HG02938 (cell line): ENCODE measurements at regions not wholly inside any gene's neighbourhood (a gene's known extent, or its start where the extent isn't known, plus 50 kb on each side); places are given as distances from the start of the nearest gene placed in this dataset.

Source experiments
- ATAC-seq: cut with Tn5 transposase; IDR thresholded peaks from one replicate; pipeline ENCODE4 v1.9.1; 2021; ENCODE audit warnings: mild to moderate bottlenecking, moderate library complexity; ENCODE audit not compliant: unreplicated experiment

DNA sequence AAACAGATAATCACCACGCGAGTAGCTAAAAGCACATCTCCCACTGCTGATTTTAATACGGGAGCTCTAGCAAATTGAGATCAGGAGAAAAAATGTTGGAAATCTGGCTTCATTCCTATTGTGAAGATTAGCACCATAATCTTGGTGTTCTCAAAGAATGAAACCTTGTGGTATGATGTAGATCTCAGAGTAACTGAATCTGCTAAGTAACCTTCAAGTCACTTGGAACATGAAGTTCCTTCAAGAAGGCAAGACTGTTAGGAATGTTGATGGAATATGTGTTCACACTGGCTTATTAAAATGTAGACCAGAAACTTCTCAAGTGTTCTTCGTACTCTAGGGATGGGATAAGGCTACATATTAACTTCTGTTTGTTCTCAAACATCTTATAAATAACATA lies 117.4 kb upstream of the CHRM3 start:
- no peak for ATAC-seq

DNA sequence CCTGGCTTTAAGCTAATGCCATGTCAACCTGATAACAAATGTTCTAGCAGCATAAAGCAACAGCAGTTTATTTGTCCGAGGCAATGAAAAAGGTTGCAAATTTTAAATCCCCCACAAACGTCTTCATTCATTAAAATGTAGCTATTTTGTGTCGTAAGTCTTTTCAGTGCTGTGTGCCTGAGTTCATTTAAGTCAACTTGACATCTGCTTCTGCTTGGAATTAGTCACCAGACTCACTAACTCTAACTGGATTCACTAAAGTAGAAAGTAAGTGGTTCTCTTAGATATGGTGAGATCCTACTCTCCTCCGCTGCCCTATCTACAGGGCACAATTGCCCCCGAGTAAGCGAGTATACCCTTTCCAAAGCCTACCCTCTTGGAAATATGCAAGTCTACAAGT lies 118.4 kb upstream of the CHRM3 start:
- ATAC-seq = no peak

DNA sequence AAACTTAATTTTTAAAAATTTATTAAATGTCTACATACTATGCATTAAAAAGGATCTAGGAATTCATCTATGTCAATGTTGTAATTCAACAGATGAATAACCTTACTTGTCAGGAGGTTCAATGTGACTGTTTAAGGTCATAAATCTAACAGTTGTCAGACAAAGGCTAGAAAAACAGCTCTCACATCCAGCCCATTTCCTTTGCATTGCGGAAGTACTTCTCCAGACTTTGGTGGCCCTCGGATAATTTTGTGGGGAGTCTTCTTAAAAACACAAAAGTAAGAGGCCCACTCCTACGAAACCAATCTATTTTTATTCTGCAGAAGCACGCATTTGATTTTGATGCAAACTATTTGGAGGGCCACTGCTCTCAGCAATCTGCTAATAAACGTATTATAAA lies 122.6 kb upstream of the CHRM3 start:
- no peak for ATAC-seq

DNA sequence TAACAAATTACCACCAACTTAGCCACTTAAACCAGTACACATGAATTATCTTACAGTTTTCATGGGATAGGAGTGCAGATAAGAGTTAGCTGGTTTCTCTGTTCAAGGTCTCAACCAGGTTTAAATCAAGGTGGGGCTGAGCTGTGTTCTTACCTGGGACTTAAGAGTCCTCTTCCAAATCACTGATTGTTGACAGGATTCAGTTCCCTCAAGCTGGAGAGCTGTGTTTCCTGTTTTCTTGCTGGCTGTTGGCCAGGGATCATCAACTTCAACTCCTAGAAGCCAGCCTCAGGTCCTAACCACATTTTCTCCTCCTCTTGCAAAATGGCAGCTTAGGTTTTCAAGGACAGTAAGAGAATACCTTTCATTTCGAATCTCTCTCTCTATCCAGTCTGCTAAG lies 123.8 kb upstream of the CHRM3 start:
- no peak for ATAC-seq

DNA sequence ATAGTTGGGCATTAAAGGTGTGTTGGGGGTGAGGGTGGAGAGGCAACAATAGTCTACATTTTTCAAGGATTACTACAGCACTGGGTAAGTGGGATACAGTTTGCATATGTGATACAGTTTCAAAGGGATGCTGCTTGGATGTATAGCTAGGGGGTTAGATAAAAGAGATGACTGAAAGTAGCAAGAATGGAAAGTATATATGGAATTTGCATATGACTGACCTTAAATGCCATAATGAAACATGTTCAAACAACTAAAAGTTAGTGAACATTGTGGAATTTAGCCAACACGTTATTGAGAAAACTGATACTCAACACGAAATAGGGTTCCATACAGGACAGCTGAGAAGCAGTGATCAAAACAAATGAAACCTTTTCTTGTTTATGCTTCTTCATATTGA lies 124.8 kb upstream of the CHRM3 start:
- ATAC-seq = no peak

DNA sequence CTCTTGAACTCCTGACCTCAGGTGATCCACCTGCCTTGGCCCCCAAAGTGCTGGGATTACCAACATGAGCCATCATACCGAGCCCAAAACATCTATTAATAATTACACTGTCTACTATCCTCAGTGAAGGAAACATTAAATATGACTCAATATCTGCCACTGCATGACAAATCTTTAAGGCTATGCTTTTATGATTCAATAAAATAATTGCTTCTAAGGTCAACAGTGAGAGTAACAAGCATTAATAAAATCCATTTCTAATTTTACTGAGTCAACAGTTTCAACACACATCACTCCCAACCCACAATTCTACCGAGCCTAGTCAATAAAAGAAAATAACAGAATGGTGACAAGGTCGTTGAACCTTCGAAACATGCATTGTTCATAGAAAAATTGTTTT lies 125.5 kb upstream of the CHRM3 start:
- no peak for ATAC-seq

DNA sequence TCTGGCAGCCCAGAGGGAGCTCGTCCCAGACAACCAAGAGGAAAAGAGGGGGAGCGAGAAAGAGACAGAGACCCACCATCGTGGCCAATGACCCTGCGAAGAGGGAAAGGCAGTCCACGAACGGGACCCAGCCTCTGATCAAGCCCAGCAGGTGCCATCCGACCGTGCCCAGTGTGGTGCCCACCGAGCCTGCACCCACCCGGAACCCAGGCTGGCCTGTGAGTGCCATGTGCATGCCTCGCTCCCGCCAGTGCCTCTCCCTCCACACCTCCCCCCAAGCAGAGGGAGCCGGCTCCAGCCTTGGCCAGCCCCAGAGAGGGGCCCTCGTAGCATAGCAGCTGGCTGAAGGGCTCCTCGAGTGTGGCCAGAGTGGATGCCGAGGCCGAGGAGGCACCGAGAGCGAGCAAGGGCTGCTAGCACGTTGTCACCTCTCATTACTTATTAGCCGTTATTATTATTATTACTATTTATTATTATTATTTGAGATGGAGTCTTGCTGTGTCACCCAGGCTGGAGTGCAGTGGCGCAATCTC lies 130.7 kb upstream of the CHRM3 start:
- ATAC-seq = no peak

DNA sequence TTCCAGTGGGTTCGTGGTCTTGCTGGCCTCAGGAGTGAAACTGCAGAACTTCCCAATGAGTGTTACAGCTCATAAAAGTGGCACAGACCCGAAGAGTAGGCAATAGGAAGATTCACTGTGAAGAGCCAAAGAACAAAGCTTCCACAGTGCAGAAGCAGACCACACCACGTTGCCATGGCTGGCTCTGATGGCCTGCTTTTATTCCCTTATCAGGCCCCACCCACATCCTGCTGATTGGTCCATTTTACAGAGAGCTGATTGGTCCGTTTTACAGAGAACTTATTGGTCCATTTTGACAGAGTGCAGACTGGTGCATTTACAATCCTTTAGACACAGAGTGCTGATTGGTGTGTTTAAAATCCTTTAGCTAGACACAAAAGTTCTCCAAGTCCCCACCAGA lies 131.4 kb upstream of the CHRM3 start:
- no peak for ATAC-seq

DNA sequence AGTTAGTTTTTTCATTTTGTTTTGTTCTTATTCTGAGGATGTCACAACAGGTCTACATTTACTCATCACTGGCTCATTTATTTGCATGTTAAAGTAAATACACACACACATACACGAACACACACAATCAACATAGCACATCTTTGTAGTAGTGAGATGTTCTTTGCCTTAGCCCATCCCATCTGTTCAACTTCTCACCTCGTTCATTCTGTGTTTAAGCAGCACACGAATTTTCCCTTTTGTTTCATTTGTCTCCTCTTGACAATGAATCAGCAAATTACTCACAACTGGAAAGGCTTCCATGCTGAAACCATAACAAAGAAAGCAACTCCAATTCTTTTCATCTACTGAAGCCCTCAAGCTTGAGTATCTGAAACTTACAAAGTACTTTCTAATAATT lies 133.3 kb upstream of the CHRM3 start:
- ATAC-seq = no peak

DNA sequence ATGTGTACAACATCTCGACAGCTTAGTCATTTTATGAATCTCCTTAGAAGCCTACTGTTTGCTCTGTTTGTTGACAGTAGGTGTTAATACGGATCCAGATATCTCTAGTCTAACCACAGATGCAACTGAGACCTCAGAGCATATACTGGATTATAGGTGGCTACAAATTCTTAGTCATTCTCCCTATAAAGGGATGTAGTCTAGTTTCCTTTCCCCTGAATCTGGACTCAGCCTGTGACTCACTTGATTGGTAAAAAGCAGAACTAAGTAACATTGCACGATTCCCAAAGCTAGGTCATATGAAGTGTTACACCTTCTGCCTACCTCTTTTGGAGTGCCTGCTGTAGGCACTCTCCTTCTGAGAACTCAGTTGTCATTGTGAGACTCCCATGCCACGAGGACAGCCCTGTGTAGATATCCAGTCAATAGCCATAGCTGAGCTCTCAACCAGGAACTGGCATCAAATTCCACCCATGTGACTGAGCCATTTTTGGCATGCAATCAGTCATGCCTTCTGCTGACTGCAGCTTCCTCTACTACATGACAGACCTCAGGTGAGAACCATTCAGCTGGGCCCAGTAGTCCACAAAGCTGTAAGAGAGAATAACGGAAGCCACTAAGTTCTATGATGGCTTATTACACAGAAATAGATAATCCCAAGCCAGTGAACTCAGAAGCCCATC lies 135.9 kb upstream of the CHRM3 start:
- no peak for ATAC-seq

DNA sequence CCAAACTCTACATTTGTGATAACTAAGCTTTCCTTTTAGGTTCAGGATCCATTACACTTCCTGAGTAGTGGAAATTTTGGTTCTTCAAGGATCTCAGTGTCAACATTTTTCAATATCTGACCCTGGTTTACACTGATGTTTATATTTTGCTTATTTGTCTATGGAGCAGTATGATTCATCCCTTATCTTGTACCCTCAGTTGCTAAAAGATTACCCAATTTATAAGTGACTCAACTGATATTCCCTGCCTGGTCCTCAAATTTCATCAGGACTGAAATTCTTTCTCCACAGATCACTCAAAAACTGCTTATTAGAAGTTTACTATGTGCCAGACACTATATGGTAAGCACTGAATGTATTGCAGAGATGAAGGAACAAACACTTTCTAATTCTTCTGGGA lies 139.1 kb upstream of the CHRM3 start:
- no peak for ATAC-seq

DNA sequence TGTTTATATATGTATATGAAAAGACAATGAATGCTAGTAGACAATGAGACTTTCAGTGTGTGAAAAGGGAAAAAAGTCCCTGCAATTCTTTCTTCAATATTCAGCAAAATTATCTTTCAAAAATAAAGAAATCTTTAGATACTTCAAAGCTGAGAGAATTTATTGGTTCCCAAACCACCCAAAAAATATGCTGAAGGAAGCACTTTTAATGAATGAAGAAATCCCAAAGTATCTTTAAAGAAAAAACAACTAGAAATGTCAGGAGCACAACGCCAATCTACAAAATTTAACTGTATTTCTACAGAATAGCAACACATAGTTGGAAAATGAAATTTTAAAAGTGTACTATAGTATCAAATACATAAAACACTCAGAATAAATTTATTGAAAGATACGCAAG lies 142.3 kb upstream of the CHRM3 start:
- no peak for ATAC-seq

DNA sequence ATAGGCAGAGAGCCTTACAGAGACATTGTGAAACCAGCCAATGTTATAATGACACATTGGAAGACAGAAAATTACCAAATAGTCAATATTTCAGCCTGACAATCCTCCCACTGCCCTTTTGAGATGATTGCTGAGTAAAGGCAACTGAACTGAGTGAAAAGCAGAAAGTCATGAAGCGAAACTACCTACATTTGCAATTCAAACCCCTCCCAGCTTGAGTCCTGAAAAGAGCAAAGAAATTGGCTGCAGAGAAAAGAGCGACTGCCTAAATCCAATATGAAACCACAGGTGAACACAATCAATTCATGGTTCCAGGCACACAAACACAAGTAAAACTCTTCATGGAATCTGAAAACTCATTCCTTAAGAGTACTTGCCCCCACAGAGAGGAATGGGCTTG lies 143.4 kb upstream of the CHRM3 start:
- ATAC-seq = no peak

DNA sequence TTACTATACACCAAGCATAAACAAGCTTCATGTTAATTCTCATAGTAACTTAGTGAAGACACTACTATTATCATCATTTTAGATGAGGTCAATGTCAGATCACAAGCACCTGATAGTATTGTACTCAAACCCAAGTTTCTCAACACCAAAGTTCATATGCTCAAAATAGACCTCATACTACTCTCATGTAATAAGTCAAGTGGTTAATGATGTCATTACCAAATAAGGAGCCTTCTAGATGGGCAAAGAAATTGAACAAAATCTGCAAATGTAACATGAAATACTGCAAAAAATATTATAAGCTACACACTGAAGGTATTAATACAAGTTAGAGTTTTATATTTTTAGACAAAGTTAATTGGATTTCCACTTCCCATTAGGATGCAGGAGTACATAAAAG lies 144.0 kb upstream of the CHRM3 start:
- ATAC-seq = no peak

DNA sequence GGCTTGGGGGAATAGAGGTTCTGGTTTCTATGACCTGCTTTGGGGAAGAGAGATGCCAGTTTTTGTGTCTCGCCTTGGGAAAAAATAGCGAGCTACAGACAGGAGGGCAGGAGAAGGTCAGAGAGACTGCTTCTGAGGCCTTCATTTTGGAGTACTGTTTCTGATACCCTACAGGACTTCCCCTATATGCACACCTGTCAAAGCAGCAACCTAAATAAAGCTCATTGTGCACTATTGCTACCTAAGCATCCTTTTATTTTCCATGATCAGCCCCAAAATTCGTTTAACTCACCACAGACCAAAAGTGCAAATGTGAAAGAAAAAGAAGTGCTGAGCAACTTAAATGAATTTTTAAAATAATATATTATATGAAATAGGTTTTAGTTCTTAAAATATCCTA lies 145.6 kb upstream of the CHRM3 start:
- ATAC-seq = no peak

DNA sequence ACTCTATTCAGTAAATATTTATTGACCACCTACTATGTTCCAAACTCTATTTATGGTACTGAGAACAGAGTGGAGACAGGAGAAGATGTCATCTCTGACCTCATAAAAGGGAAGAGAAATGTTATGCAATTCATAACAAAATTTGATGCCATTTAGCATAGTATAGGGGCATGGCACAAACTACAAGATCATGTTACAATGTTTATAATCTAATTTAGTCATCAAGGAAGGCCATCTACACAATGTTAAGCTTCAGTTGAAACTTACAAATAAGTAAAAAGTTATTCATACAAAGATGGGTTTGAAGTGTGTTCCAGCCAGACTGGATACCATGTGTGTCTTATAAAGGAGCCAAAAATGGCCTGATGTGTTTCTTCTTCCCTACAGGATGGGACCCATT lies 146.8 kb upstream of the CHRM3 start:
- no peak for ATAC-seq

DNA sequence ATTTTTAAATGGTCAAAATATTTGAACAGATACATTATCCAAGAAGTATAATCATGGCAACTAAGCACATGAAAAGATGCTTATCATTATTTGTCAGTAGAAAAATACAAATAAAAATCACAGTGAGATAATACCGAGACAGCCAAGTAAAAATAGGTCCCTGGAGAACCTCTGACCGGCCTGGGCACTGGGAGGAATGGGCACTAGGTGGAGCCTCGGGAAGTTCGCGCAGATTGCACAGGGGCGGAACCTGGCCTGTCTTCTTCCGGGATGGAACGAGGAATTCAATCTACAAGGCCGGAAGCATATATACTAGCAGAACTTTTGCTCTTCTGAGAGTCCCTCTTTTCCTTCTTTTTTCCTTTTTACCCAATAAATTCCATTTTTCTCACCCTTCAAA lies 148.5 kb upstream of the CHRM3 start:
- ATAC-seq = no peak

DNA sequence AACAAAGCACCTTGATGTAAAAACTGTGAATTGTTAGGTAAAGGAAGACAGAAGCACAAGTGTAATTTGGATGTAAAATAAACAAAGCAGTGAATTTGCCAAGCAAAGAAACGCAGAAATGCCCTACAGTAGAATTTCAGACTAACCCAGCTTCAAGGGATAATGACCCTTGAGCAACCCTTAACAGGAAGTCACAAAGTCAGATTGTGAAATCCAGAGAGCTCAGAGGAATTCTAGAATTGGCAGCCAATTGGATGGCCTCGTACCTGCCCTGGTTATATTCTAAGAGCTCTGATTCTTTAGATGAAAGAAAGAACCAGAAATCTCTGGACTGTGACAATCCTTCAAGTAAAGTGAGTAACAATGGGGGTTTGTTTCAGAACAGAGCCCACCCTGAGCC lies 152.7 kb upstream of the CHRM3 start:
- ATAC-seq = no peak

DNA sequence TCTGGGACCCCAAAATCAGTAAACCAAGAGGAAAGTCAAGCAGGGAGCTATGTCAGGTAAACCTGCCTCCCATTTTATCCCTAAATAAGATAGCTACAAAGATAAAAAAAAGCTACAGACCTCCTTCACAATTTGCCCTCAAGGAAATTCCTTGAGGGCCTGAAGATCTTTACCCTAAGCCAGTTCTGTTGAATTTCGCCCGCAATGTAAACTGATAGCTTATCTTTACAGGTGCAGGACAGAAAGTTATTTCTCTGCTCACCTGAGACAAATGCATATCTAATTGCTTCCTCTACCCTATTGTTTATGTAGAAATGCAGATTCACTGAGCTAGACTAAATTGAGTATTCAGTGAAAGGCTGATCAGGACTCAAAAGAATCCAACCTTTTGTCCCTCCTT lies 153.4 kb upstream of the CHRM3 start:
- ATAC-seq = no peak

DNA sequence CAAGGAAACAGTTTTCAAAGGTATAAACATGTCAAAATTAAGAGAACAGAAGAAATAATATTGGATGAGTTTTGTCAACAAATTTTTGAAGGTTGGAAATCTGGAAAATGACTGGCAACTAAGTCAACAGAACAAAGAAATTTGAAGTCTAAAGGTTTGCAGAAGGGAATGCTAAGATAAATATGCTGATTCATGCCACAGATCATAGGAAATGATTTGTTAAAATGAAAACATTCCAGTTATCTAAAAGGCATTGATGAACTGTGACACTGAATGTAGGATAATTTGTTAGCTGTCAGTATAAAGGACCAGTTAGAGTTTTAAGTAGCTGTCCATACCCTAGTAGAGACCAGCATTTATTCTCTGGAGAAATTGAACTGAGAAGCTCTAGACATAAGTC lies 157.9 kb upstream of the CHRM3 start:
- ATAC-seq = no peak

DNA sequence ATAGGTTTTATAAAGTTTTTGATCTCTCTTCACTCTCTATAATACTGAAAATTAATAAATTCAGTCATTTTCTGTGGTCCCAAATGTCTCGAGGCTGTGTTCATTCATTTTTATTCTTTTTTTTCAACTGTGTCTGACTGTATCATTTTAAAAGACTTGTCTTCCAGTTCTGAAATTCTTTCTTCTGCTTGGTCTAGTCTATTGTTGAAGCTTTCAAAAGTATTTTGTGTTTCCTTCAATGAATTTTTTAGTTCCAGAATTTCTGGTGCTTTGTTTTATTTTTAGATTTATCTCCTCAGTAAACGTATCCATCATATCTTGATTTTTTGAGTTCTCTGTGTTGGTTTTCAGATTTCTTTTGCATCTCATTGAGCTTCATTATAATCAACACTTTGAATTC lies 161.0 kb upstream of the CHRM3 start:
- ATAC-seq = no peak

DNA sequence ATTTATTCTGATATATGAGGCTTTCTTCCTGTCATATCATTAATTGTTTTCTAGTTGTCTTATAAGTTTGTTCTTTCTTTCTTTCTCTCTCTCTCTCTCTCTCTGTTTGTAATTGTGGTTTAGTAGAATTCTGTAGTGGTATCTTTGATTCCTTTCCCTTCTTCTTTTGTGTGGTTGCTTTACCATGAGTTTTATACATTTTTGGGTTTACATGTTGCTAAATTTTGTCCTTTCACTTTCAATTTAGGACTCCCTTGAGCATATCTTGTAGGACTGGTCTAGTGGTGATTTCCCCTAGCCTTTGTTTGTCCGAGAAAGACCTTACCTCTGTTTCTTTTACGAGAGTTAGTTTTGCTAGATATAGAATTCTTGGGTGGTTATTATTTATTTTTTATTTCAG lies 162.3 kb upstream of the CHRM3 start:
- ATAC-seq = no peak

DNA sequence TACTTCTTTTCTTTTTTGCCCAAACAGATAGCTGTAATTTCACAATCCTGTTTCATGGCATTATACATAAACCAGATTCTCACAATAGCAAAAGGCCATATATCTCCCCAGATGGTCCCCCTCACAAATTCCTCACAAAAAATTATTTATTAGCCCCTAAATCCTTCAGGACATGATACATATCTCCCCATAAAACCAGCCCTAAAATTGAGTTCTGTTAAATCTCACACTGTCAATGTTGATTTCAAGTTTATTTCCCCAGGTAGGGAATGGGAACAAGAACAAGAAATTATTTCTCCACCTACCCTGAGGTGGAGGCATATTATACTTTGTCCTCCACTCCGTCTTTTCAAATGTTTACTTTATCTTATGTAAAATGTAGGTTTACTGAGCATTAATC lies 163.4 kb upstream of the CHRM3 start:
- ATAC-seq = no peak
